ENCODE measurements at regions not wholly inside any gene's neighbourhood (a gene's known extent, or its start where the extent isn't known, plus 50 kb on each side); places are given as distances from the start of the nearest gene placed in this dataset.

DNA sequence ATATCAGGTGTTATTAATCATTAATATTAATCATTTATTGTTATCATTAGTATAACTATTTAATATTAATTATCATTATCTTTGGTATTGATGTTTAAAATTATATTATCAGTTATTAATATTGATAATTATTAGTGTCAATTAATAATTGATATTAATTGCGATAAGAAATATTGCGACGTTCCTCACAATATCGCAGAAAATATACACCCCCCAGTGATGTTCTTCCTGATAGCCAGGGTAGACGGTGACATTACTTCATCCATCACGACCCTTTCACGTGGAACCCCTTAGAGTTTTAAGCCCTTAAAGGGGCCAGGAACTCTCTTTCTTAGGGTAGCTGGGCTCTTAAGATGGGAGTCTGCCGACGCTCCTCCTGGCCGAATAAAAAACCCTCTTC lies 98.6 kb upstream of the OSBPL11 start:
- TF ChIP-seq EZH2phosphoT487 (IDR thresholded peaks at IDR 0.05; ENCODE audit: low read length), result no peak
- TF ChIP-seq, protein P1, sequence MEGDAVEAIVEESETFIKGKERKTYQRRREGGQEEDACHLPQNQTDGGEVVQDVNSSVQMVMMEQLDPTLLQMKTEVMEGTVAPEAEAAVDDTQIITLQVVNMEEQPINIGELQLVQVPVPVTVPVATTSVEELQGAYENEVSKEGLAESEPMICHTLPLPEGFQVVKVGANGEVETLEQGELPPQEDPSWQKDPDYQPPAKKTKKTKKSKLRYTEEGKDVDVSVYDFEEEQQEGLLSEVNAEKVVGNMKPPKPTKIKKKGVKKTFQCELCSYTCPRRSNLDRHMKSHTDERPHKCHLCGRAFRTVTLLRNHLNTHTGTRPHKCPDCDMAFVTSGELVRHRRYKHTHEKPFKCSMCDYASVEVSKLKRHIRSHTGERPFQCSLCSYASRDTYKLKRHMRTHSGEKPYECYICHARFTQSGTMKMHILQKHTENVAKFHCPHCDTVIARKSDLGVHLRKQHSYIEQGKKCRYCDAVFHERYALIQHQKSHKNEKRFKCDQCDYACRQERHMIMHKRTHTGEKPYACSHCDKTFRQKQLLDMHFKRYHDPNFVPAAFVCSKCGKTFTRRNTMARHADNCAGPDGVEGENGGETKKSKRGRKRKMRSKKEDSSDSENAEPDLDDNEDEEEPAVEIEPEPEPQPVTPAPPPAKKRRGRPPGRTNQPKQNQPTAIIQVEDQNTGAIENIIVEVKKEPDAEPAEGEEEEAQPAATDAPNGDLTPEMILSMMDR (IDR thresholded peaks at IDR 0.05; ENCODE audit: low read length), result no peak
- no peak for TF ChIP-seq EZH2 (optimal IDR thresholded peaks at IDR 0.05; ENCODE audit: low read depth, low read length)
